Neural progenitor cell (in vitro differentiated cells): ENCODE measurements at regions not wholly inside any gene's neighbourhood (a gene's known extent, or its start where the extent isn't known, plus 50 kb on each side); places are given as distances from the start of the nearest gene placed in this dataset.

Experiments
- DNase-seq: peaks from one replicate; pipeline ENCODE4 v3.0.0-alpha.2; 2016; ENCODE audit warnings: low spot score
- H2AFZ ChIP-seq: fragments of 200-600 bp; sonication (generic); replicated peaks from 2 replicates; pipeline ENCODE4 v1.6.1; 2016; ENCODE audit warnings: antibody characterized with exemption
- H3F3A ChIP-seq: fragments of 200-600 bp; sonication (generic); 2 replicates; pipeline ENCODE4 v1.6.1; 2016; ENCODE audit warnings: antibody characterized with exemption, low read depth
- H3K27ac ChIP-seq: fragments of 200-600 bp; sonication (generic); 2 replicates; pipeline ENCODE4 v1.5.1; 2016; ENCODE audit warnings: mild to moderate bottlenecking
- H3K27me3 ChIP-seq: fragments of 200-600 bp; sonication (generic); 2 replicates; pipeline ENCODE4 v1.6.1; 2016; ENCODE audit warnings: mild to moderate bottlenecking, moderate library complexity
- H3K36me3 ChIP-seq: fragments of 200-600 bp; sonication (generic); 2 replicates; pipeline ENCODE4 v1.5.1; 2016
- H3K4me1 ChIP-seq: fragments of 200-600 bp; sonication (generic); 2 replicates; pipeline ENCODE4 v1.6.1; 2016; ENCODE audit warnings: mixed run types
- H3K4me2 ChIP-seq: fragments of 200-600 bp; sonication (generic); 2 replicates; pipeline ENCODE4 v1.6.1; 2016
- H3K4me3 ChIP-seq: fragments of 200-600 bp; sonication (generic); 2 replicates; pipeline ENCODE4 v1.5.1; 2016
- H3K79me2 ChIP-seq: fragments of 200-600 bp; sonication (generic); 2 replicates; pipeline ENCODE4 v1.6.1; 2016; ENCODE audit warnings: low read depth
- H3K9ac ChIP-seq: fragments of 200-600 bp; sonication (generic); 2 replicates; pipeline ENCODE4 v1.6.1; 2016
- H3K9me3 ChIP-seq: fragments of 200-600 bp; sonication (generic); 2 replicates; pipeline ENCODE4 v1.5.1; 2016; ENCODE audit warnings: low read depth
- H4K20me1 ChIP-seq: fragments of 200-600 bp; sonication (generic); 2 replicates; pipeline ENCODE4 v1.6.1; 2016; ENCODE audit warnings: low read depth
- H3K27ac Mint-ChIP-seq: 3 replicates; pipeline ENCODE4 v1.8.0; 2021; ENCODE audit warnings: mixed read lengths
- H3K27me3 Mint-ChIP-seq: 2 replicates; pipeline ENCODE4 v1.8.0; 2022; ENCODE audit warnings: low read depth, mild to moderate bottlenecking, inconsistent platforms, moderate library complexity, mixed read lengths; ENCODE audit not compliant: insufficient read depth
- H3K36me3 Mint-ChIP-seq: 3 replicates; pipeline ENCODE4 v1.8.0; 2021; ENCODE audit warnings: mixed read lengths
- H3K4me1 Mint-ChIP-seq: 3 replicates; pipeline ENCODE4 v1.8.0; 2021; ENCODE audit warnings: mixed read lengths
- H3K4me3 Mint-ChIP-seq: 3 replicates; pipeline ENCODE4 v1.8.0; 2021; ENCODE audit warnings: mild to moderate bottlenecking, moderate library complexity, mixed read lengths
- H3K9me3 Mint-ChIP-seq: 3 replicates; pipeline ENCODE4 v1.8.0; 2020; ENCODE audit warnings: mixed read lengths
- EZH2 ChIP-seq: fragments of 200-600 bp; sonication (generic); IDR thresholded peaks from 2 replicates; pipeline ENCODE4 v1.6.1; 2017; ENCODE audit warnings: antibody characterized with exemption, mild to moderate bottlenecking, moderate library complexity
- EZH2phosphoT487 ChIP-seq: fragments of 200-600 bp; sonication (generic); IDR thresholded peaks from 2 replicates; pipeline ENCODE4 v1.6.1; 2017; ENCODE audit warnings: antibody characterized with exemption
- TF ChIP-seq, protein P1 (sequence below): fragments of 200-600 bp; sonication (generic); IDR thresholded peaks from 2 replicates; pipeline ENCODE4 v1.5.1; 2017; ENCODE audit warnings: antibody characterized with exemption, mild to moderate bottlenecking

DNA sequence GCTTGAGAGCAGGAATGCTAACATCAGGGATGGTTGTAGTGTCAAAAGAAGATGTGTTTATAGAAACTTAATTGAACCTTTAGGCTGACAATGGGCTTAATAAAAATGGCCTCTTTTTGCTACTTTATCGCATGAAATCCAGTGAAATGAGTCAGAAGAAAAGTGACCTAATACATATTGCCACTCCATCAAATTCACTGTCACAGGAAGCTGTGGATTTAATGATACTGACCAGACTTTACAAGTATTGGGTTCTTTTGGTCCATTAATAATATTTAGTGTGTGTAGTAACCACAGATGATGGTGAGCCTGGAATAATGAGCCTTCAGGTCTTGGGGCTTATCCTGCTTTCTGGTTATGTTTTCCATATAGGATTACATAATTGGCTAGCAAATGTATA is 231.8 kb upstream of the GMDS start:
- no peak overlapping the region for H3K4me2 ChIP-seq
- no peaks in the 10 kb centered on the region for H3K79me2 ChIP-seq
- H3K27ac Mint-ChIP-seq = no peak overlapping the region
- no peaks in the 10 kb centered on the region for H3K27me3 ChIP-seq
- no peak overlapping the region for H3K4me3 ChIP-seq
- TF ChIP-seq EZH2 (no peak), EZH2phosphoT487 (no peak)
- TF ChIP-seq, protein P1, sequence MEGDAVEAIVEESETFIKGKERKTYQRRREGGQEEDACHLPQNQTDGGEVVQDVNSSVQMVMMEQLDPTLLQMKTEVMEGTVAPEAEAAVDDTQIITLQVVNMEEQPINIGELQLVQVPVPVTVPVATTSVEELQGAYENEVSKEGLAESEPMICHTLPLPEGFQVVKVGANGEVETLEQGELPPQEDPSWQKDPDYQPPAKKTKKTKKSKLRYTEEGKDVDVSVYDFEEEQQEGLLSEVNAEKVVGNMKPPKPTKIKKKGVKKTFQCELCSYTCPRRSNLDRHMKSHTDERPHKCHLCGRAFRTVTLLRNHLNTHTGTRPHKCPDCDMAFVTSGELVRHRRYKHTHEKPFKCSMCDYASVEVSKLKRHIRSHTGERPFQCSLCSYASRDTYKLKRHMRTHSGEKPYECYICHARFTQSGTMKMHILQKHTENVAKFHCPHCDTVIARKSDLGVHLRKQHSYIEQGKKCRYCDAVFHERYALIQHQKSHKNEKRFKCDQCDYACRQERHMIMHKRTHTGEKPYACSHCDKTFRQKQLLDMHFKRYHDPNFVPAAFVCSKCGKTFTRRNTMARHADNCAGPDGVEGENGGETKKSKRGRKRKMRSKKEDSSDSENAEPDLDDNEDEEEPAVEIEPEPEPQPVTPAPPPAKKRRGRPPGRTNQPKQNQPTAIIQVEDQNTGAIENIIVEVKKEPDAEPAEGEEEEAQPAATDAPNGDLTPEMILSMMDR = no peak
- no peak for DNase-seq
- no peak overlapping the region for H3K4me3 Mint-ChIP-seq
- H3K4me1 Mint-ChIP-seq = peaks cover 3% of the 10 kb centered on the region
- H4K20me1 ChIP-seq = no peaks in the 10 kb centered on the region
- H3K36me3 Mint-ChIP-seq = no peaks in the 10 kb centered on the region
- no peaks in the 10 kb centered on the region for H3K36me3 ChIP-seq
- H3K9me3 ChIP-seq = no peaks in the 10 kb centered on the region
- no peaks in the 10 kb centered on the region for H3K4me1 ChIP-seq
- H3K9me3 Mint-ChIP-seq = peaks cover 2% of the 10 kb centered on the region
- H3F3A ChIP-seq = no peaks in the 10 kb centered on the region
- H3K27me3 Mint-ChIP-seq = peaks cover 4% of the 10 kb centered on the region
- H2AFZ ChIP-seq = no peak overlapping the region
- H3K9ac ChIP-seq = no peak overlapping the region
- H3K27ac ChIP-seq = no peak overlapping the region

DNA sequence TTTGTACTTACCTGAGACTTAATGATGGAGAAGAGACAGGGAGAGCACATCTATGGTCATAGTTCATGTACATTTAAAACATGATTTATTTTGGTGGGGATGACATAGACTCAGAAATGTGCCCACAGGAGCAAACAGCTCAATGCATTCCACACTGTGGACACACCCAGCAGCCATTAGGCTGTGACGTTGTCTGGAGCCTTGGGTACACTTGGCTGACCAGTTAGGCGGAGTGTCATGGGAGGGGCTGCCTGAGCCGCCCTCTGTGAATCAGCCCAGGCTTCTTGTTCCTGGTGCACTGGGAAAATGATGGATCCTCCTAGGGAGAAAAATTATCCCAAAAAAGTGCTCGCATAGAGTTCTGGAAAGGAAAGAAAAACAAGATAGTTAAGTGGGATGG is 231.0 kb upstream of the GMDS start:
- no peaks in the 10 kb centered on the region for H4K20me1 ChIP-seq
- no peak overlapping the region for H3K9ac ChIP-seq
- no peak overlapping the region for H3K27ac ChIP-seq
- H3K9me3 ChIP-seq = no peaks in the 10 kb centered on the region
- H3K36me3 ChIP-seq = no peaks in the 10 kb centered on the region
- no peak overlapping the region for H3K4me2 ChIP-seq
- no peaks in the 10 kb centered on the region for H3F3A ChIP-seq
- H3K4me1 Mint-ChIP-seq = peaks cover 7% of the 10 kb centered on the region
- H2AFZ ChIP-seq = no peak overlapping the region
- H3K4me3 ChIP-seq = no peak overlapping the region
- no peak for DNase-seq
- no peaks in the 10 kb centered on the region for H3K9me3 Mint-ChIP-seq
- no peak overlapping the region for H3K27ac Mint-ChIP-seq
- no peak overlapping the region for H3K4me3 Mint-ChIP-seq
- peaks cover 4% of the 10 kb centered on the region for H3K27me3 Mint-ChIP-seq
- no peaks in the 10 kb centered on the region for H3K79me2 ChIP-seq
- TF ChIP-seq EZH2 = no peak
- TF ChIP-seq, protein P1 = no peak
- no peak for TF ChIP-seq EZH2phosphoT487
- no peaks in the 10 kb centered on the region for H3K27me3 ChIP-seq
- no peaks in the 10 kb centered on the region for H3K4me1 ChIP-seq
- H3K36me3 Mint-ChIP-seq = no peaks in the 10 kb centered on the region

DNA sequence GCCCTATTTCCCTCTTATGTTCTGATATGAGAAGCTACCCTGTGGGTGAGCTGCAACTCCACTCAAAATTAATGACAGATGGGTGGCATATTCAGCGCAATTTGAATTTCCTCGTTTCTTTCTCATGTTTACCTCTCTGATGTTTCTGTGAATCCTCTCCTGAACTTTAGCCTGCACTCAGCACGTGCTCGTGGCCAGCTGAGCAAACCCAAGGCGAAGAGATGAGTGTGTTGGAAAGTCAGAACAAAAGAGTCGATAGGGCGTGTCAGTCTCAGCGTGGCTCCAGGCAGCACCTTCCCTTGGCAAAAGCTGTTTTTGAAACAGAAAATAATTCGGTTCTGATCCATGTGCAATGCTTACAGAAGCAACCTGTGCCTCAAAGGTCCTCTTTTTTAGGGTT is 226.1 kb upstream of the GMDS start:
- DNase-seq = peak; percentile 7
- no peaks in the 10 kb centered on the region for H3K9me3 Mint-ChIP-seq
- Histone ChIP-seq H3K36me3 (no peaks in the 10 kb centered on the region), H2AFZ (no peak overlapping the region), H3K4me3 (no peak overlapping the region), H3K27ac (no peak overlapping the region), H3K27me3 (peaks cover 2% of the 10 kb centered on the region), H3K9me3 (no peaks in the 10 kb centered on the region), H3K9ac (no peak overlapping the region), H3K4me2 (no peak overlapping the region), H3K4me1 (no peaks in the 10 kb centered on the region), H3F3A (no peaks in the 10 kb centered on the region), H3K79me2 (no peaks in the 10 kb centered on the region), H4K20me1 (no peaks in the 10 kb centered on the region)
- TF ChIP-seq EZH2 (no peak), EZH2phosphoT487 (no peak)
- TF ChIP-seq, protein P1 = no peak
- H3K27ac Mint-ChIP-seq = no peak overlapping the region
- no peaks in the 10 kb centered on the region for H3K36me3 Mint-ChIP-seq
- peaks cover 10% of the 10 kb centered on the region for H3K27me3 Mint-ChIP-seq
- peaks cover 23% of the 10 kb centered on the region for H3K4me1 Mint-ChIP-seq
- no peak overlapping the region for H3K4me3 Mint-ChIP-seq
